ENCODE measurements at regions not wholly inside any gene's neighbourhood (a gene's known extent, or its start where the extent isn't known, plus 50 kb on each side); places are given as distances from the start of the nearest gene placed in this dataset.
"Not testable (repeated sequence)": the region's sequence is repeated elsewhere in the genome, so short reads cannot be mapped to it uniquely, and the experiment has no call there.

DNA sequence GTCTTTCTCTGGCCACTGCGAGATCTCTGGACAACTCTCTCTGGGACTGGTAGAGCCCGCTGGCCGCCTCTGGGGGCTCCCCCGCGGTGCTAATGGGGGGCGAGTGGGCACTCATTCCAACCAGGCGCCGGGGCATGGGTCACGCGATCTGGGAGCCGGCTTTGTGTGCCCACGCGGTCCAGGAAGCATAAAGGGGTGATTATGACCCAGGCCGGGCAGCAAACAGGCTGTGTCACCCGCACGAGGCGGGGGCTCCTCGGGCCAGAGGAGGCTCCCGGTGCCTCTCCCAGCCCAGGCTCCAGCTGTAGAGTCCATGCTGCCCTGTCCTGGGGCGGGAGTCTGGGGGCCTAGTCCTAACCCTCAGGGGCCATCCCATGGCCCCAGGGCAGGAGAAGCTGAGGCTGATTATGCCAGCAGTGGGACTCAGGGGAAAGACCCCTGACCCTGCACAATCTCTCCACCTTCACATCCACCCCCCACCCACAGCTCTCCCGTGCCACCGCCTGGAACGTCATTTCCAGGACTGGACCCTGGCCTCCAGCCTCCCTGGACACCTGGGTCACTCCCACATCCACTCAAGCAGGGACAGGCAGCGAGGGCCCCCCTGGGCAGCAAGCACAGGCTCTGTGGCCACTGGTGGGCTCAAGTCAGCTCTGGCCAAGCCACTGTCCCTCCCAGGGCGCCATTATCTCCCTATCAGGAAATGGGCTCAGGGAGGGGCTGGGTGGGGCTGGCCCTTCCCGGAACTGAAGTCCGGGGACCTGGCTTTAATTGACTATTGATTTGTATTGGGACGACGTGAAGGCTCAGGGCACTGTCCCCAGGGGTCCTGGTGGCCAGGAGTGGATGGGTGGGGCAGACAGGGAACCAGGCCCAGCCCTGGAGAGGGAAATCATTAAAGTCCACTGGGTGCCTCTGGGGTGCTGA lies 50.0 kb downstream of the PTPRS start:
- no peak for DNase-seq

DNA sequence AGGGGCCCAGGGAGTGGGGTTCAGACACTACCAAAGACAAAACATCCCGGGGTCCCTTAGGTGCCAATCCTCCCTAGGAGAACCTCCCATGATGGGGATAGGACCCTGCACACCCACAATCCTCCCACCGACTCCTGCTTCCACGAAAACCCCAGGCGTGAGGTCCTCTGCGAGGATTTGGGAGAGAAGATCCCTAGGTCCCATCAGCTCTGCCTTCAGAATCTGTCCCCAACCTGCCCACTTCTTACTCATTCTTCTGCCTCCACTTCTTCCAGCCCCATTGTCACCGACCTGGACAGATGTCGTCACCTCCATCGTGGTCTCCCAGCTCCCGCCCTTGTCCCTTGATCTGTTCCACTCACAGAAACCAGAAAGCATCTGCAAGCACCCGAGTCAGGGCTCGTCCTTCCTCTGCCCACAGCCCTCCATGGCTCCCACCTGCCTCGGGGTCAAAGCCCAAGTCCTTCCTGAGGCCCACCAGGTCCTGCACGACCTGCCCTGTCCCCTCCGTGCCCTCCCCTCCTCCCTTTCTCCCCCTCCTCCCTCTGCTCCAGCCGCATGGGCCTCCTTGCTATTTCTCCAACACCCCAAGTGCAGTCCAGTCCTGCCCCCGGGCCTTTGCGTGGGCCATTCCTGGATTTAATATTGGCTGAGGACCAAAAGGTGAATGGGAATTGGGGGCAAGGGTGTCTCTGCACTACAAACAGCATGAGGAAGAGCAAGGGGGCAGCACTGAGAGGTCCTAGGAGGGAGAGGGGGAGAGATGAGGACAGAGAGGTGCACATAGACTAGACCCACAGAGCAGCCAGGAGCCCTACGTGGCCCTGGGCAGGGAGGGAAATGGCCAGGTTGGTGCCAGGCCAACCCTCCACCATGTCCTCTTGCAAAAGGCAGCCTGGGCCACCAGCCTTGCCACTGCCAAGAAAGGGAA lies 51.3 kb downstream of the PTPRS start:
- DNase-seq = no peak

DNA sequence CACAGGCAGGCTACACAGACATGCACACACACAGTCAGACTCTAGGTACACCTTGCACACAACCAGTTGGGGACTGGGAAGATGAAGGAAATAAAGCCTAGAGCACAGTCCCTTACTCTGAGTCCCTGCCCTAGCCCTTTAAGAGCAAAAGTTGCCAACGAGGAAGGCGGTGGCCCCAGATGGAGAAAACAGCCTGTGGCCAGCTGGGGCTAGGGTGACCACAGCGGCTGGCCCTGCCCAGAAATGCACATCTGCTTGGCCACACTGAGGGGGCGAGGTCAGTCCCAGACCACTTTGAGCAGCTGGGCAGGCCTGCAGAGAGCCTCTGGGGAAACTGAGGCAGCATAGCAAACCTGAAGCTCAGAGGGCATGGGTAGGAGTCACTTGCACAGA lies 52.3 kb downstream of the PTPRS start:
- DNase-seq = no peak

DNA sequence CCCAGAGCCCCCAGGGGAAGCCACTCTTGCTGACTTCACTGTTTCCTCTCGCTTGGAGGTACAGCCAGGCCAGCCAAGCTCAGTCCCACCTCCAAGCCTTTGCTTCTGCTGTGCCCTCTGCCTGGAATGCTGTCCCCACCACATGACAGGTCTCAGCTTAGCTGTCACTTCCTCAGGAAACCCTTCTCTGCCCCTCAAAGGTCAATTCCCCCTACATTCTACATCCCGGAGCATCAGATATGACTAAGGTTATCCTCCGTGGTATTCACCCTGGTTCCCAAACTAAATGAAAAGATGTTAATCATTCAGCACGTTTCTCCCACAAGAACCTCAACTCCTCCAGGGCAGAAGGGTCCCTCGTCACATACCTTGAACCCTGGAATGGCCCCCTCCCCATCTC lies 53.5 kb downstream of the PTPRS start:
- no peak for DNase-seq

DNA sequence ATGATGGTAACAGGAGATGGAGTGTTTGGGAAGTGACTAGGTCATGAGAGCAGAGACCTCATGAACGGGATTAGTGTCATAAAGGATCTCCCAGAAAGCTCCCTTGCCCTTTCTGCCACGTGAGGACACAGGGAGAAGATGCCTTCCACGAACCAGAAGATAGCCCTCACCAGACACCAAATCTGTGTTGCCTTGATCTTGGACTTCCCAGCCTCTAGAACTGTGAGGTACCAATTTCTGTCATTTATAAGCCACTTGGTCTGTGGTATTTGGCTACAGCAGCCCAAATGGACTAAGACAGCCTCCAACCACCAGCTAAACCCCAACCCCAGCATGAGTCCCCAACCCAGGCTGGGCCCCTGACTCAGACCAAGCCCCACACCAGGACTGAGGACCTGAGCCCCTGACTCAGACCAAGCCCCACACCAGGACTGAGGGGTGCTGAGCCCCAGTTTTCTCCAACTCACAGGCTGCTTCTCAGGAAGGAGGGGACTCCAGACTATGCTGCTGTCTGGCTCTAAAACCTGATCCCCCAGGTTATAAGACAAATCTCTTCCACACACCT lies 54.1 kb downstream of the PTPRS start:
- DNase-seq = no peak

DNA sequence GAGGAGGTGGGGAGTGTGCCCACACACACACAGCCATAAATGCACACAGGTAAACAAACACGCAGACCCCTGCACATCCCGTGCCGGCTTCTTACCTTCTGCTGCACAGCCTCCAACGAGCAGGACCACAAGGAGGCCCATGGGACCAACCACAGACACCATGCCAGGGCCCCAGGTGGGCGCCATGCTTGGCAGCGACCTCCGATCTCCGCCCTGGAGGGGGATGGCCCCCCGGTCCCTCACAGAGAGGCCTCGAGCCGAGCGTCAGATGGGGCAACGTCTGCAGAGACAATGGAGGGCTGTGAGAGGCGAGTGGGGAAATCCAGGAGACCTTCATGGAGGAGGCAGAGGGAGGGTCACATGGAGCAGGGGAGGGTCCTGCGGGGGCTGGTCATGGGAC lies 54.7 kb downstream of the PTPRS start:
- DNase-seq = no peak

DNA sequence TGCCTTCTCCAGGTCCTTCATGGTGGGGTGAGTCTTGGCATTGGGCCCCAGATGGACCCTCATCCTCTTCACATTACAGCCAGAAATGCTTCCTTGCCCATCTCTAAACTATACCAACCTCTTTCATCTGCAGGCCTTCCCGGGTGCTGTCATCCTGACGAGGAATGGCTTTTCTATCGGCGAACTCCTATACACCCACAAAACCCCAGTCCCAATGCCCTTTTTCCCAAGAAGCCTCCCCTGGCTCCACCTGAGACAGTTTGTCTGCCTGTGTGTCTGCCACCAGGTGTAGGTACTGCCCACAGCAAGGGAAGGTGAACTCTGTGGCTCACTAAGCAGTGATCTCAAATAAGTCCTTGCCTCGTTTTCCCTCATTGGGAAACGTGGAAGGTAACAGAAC lies 55.3 kb downstream of the PTPRS start:
- DNase-seq = no peak

DNA sequence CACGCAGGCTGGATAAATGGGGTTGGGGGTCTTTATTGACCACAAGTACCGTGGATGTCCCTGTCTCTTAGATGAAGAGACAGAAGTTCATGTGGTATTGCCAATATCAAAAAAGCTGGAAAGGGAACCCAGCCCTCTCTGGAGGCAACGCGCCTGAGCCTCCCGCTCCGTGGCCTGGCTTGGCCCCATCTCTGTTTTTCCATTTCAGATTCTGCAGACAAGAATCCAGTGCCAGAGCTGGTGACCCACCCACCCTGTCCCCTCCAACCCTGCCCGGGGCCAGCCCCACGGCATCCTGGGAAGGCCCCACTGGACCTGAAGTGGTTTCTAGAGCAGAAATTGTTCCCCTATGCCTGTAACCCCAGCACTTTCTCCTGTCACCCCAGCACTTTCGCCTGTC lies 57.7 kb downstream of the PTPRS start:
- no peak for DNase-seq

DNA sequence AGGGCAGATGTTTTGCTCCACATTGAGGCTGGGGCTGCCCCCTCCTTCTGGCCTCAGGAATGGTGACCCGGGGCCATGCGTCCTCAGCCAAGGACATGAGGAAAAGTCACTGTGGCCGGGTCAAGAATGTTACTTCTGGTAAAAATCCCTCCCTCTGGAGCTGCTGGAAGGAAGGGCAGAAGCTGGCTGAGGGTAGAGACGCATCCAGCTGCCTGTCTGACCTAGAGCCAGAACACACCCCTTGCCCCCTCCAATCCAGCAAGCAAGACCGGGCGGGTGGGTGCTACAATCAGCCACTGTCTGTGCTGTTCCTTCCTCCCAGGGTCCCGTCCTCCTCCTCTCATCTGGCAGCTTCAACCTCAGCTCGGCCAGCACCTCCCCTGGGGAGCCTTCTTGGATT lies 59.0 kb downstream of the PTPRS start:
- no peak for DNase-seq

DNA sequence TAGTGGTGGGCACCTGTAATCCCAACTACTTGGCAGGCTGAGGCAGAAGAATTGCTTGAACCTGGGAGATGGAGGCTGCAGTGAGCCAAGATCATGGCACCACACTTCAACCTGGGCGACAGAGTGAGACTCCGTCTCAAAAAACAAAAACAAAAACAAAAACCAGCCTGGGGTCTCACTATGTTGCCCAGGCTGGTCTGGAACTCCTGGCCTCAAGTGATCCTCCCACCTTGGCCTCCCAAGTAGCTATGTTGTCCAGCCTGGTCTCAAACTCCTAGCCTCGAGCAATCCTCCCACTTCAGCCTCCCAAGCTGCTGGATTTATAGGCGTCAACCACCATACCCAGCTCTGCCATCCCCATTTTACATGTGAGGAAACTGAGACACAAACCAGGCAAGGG lies 64.9 kb downstream of the PTPRS start:
- DNase-seq = not testable (repeated sequence)

DNA sequence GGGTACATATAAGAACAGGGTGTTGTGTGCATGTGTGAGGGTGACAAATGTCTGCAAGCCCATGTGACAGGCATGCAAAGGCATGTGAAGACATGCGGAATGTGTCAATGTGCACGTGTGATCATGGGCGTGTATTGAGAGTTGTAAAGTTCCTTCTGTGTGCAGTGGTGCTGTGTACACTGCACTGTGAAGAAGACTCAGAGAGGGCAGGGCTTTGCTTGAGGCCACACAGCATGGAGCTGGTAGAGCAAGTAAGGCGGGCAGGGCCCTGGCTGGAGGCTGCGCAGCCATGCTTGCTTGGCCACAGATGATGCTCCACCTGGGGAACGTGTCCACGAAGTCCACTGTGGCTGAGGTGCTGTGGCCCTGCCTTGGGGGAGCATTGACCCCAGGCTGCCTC lies 66.8 kb downstream of the PTPRS start:
- no peak for DNase-seq

DNA sequence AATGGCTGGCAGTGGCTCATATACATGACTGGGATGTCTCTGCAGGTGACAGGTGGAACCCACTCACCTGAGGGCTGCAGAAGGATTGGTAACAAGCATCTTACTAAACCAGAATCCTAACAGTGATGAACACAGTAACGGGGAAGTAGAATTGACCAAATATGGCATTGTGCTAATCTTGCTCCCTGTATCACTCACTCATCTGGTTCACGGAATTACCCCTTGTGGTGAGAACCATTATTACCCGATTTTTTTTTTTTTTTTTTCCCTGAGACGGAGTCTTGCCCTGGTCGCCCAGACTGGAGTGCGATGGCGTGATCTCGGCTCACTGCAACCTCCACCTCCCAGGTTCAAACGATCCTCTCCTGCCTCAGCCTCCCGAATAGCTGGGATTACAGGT lies 69.5 kb downstream of the PTPRS start:
- no peak for DNase-seq

DNA sequence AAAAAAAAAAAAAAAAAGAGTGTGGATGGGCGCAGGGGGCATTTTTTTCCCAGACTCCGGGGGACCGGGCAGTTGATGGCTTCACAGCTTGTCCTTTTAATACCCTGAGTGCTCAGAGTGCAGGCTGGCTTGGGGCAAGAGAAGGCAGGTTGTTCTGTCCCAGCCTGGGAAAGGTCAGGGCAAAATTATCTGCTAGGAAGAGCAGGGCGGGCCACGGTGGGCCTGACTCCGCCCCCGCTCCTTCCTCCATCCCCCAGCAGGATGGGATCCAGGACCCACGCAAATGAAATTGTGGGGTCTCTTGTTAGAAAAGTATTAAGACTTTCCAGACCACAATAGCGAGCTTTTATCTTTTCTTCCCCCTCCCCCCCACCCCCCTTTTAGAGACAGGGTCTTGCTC lies 70.7 kb downstream of the PTPRS start:
- no peak for DNase-seq

DNA sequence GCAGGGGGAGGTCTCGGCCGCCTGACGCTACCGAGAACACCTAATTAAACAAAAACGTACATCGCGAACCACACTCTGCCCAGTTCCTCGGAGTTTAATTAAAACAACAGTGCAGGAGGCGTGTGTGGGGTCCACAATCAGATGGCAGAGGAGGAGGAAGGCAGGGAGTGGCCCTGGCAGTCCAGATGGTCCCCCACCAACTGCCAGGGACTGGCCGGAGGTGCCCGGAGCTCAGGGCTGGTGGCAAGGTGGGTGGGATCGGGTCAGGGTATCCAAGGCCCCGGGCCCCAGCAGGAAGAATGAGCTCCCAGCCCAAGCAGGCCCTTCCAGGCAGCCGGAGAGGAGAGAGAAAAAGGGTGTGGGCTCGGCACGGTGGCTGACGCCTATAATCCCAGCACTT lies 71.3 kb downstream of the PTPRS start:
- DNase-seq = no peak

DNA sequence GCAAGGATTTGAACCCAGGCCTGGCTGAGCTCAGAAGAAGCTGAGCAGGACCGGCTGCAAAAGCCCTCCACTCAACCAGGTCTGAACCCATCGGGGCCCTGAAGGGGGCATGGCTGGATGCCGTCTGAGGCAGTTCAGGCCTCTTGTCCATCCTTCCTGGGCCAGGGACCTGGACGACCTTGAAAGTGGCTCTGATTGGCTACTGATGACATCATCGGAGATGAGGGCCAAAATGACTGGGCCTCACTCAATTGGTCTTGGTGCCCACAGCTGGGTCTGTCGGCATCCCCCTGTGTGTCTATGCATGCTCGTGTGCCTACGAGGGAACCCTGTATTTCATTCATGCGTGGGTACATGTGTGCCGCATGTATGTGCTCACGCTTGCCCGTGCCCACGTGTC lies 71.8 kb downstream of the PTPRS start:
- DNase-seq = no peak

DNA sequence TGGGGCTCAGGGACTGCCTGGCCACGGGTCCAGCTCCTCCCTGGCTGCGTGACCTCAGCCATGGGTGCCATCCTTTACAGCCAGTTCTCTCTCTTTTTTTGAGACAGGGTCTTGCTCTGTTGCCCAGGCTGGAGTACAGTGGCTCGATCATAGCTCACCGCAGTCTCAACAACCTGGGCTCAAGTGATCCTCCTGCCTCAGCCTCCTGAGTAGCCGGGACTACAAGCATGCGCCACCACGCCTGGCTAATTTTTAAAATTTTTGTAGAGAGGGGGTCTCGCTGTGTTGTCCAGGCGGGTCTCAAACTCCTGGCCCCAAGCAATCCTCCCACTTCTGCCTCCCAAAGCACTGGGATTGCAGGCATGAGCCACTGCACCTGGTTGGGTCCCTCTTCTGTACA lies 75.4 kb downstream of the PTPRS start:
- no peak for DNase-seq

DNA sequence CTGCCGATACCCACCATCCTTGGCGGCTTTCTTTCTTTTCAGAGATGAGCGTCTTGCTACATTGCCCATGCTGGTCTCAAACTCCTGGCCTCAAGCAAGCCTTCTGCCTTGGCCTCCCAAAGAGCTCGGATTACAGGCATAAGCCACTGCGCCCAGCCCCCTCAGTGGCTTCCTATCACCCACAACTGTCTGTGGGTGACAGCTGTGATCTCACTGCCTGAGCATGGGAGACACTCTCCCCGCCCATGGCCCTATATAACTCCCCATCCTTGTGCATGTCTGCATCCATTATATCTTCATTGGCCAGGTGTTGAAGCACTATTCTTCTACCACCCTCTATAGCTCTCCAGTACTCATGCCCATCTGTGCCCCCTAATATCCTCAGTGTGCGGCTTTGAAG lies 76.2 kb downstream of the PTPRS start:
- DNase-seq = no peak

DNA sequence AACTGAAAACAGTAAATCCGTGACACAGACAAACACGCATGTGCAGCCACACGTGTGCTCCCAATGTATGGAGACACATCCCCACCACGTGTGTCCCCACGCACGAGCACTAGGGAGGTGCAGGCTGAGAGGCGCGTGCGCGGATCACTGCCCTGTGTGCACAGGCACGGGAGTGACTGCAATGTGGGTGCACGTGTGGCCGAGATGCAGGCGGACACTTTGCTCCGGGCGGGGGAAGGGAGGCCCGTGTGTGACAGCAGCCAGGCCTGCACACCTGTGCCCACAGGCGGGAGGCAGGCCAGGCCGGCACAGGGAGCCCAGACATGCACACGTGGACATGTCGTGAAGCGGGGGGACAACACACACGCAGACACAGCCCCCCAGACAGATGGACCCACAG lies 77.0 kb downstream of the PTPRS start:
- DNase-seq = no peak

DNA sequence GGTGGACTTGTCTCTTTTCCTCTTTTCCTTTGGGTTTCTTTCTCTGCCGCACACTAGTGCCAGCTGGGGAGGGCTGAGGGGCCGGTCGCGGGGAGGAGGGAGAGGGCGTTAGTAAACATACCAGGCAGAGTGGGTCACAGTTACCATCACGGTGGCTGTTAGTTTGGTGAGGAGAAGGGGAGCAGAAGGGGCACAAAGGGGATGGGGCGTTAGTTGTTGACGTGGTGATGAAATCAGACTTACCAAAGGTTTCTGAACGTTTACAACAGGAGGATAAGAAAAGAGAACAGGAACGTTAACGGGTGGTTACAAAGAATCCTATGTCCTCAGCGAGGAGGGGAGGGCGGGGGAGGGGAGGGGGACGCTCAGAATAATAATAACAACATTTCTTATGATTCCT lies 77.9 kb downstream of the PTPRS start:
- DNase-seq = no peak

DNA sequence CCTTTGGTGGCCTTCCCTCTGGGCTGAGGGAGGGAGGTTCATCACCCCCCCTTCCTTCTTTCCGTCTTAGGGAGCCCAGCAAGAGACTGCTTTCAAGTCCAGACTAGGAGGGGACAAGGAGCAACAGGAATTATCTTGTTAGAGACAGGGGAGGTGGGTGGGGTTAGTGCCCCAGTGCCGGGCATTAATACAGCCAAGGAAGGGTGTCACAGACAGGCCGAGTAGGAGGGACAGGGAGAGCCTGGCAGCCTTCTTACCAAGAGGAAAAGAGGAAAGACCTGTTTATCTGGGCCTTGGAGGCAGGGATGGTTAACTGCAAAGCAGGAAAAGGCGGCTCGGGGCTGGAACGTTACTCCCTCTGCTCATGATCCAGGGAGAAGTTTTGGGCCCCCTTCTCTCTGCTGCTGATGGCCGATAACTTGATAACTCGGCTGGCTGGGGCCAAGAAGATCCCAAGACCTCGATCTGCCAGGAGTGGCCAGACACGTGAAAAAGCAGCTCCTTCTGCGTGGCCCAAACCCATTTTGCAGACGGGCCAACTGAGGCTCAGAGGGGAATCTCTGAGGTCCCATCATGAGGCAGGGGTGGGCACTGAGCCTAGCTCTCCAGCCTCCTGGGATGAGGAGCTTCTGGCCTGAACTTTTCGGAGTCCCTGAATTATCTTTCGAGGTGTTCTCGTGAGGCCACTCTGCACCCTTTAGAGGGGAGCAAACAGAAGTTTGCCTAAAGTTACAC lies 79.3 kb downstream of the PTPRS start:
- DNase-seq = no peak

DNA sequence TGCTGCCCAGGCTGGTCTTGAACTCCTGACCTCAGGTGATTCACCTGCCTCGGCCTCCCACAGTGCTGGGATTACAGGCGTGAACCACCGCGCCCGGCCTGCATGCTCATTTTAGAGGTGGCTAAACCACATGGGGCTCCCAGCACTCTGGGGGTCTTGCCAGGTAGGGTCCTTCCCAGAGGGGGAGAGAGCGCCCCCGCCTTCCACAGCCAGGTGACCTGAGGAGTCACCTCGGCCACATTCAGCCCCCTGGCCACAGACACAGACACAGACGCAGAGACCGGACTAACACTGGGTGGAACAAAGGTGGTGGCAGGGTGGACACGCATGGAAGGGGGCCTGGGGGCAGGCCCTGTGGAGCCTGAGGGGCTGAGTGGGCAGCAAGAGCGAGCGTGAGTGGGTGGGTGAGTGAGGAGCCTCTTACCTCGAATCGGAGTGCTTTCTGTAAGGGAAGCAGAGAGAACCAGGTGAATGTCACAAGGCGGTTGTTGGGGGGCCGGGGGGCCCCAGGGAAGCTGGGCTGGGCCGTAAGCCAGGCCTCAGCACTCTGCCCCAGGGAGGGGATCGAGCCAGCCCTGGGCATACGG lies 80.1 kb downstream of the PTPRS start:
- DNase-seq = no peak

DNA sequence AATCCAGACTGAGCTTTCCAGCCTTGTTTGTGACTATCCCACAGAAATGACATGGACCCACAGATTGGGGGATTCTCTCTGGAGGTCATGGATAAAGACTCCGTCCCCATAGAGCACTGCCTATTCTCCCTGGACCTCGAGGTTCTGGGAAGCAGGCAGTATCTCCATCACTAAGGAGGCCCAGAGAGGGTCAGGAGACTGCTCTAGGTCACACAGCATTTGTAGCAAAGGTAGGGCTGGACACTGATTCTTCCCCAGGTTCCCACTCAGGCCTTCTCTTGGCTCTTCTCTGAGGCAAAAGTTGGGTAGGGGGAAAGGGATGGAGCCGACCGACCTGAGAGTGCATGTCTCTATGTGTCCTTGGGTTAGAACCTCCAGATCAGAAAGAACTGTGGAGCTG lies 80.9 kb downstream of the PTPRS start:
- no peak for DNase-seq
